Calu3 (cell line): ENCODE measurements at regions not wholly inside any gene's neighbourhood (a gene's known extent, or its start where the extent isn't known, plus 50 kb on each side); places are given as distances from the start of the nearest gene placed in this dataset.
A peak's percentile ranks its signal among the peaks of the same experiment; 100 is the strongest.

Source experiments
- BruUV-seq: library from RNA; stranded (reverse); fragments of 400-500 nt; replicated peaks from 2 replicates; lab custom pipeline; 2021; lab: Mats Ljungman, UMichigan
- CTCF ChIA-PET: fragments of 300-600 bp; sonication (Branson Sonifier 250); formaldehyde crosslinking; loops from one replicate; lab custom pipeline; 2022; ENCODE audit warnings: antibody characterized with exemption; lab: Charles Lee
- DNase-seq: peaks from one replicate; pipeline ENCODE4 v3.0.0; 2022
- H3K27ac Mint-ChIP-seq: one replicate; pipeline ENCODE4 v1.8.0; 2022; ENCODE audit warnings: mixed read lengths; ENCODE audit not compliant: unreplicated experiment
- H3K27me3 Mint-ChIP-seq: one replicate; pipeline ENCODE4 v1.8.0; 2022; ENCODE audit warnings: mixed read lengths; ENCODE audit not compliant: unreplicated experiment
- H3K36me3 Mint-ChIP-seq: one replicate; pipeline ENCODE4 v1.8.0; 2022; ENCODE audit warnings: mild to moderate bottlenecking, moderate library complexity, mixed read lengths; ENCODE audit not compliant: insufficient read depth, unreplicated experiment
- H3K4me1 Mint-ChIP-seq: one replicate; pipeline ENCODE4 v1.8.0; 2022; ENCODE audit warnings: mild to moderate bottlenecking, low read depth, mixed read lengths; ENCODE audit not compliant: unreplicated experiment
- H3K4me3 Mint-ChIP-seq: one replicate; pipeline ENCODE4 v1.8.0; 2022; ENCODE audit warnings: mild to moderate bottlenecking, low read depth, moderate library complexity, mixed read lengths; ENCODE audit not compliant: unreplicated experiment
- H3K9me3 Mint-ChIP-seq: one replicate; pipeline ENCODE4 v1.8.0; 2022; ENCODE audit warnings: low read depth, mixed read lengths; ENCODE audit not compliant: unreplicated experiment
- intact Hi-C: fragments of 100-400 bp; cut with micrococcal nuclease; formaldehyde crosslinking; loops from one replicate; pipeline ENCODE4 v1.10.0; 2022; ENCODE audit not compliant: unreplicated experiment
- TF ChIP-seq, protein P1 (sequence below): fragments of 200-600 bp; IDR thresholded peaks from one replicate; pipeline ENCODE4 v1.8.0; 2022; ENCODE audit warnings: antibody characterized with exemption; ENCODE audit not compliant: unreplicated experiment

- BruUV-seq, result no TSS peak
- H3K36me3 Mint-ChIP-seq, result no peaks in the 10 kb centered on the region
- DNase-seq, result no peak
- H3K9me3 Mint-ChIP-seq, result peaks cover 3% of the 10 kb centered on the region
- CTCF ChIA-PET, result no interaction called here
- no peak overlapping the region for H3K4me3 Mint-ChIP-seq
- intact Hi-C loops, result loop anchor here (5.0 kb wide), 1 partner anchor 34 kb away; no protein-coding TSS in a partner anchor
- no peak overlapping the region for H3K27ac Mint-ChIP-seq
- H3K27me3 Mint-ChIP-seq, result no peaks in the 10 kb centered on the region
- TF ChIP-seq, protein P1, sequence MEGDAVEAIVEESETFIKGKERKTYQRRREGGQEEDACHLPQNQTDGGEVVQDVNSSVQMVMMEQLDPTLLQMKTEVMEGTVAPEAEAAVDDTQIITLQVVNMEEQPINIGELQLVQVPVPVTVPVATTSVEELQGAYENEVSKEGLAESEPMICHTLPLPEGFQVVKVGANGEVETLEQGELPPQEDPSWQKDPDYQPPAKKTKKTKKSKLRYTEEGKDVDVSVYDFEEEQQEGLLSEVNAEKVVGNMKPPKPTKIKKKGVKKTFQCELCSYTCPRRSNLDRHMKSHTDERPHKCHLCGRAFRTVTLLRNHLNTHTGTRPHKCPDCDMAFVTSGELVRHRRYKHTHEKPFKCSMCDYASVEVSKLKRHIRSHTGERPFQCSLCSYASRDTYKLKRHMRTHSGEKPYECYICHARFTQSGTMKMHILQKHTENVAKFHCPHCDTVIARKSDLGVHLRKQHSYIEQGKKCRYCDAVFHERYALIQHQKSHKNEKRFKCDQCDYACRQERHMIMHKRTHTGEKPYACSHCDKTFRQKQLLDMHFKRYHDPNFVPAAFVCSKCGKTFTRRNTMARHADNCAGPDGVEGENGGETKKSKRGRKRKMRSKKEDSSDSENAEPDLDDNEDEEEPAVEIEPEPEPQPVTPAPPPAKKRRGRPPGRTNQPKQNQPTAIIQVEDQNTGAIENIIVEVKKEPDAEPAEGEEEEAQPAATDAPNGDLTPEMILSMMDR, result no peak
- peaks cover 12% of the 10 kb centered on the region for H3K4me1 Mint-ChIP-seq
Observed at GRCh38 chr12:45581112-45581511, 148.4 kb upstream of the ARID2 start.

GRCh38 chr12:45582536-45582935 is 147.0 kb upstream of the ARID2 start:
- Mint-ChIP-seq H3K4me1 (peaks cover 18% of the 10 kb centered on the region), H3K9me3 (peaks cover 3% of the 10 kb centered on the region), H3K36me3 (no peaks in the 10 kb centered on the region), H3K27ac (no peak overlapping the region), H3K4me3 (no peak overlapping the region), H3K27me3 (no peaks in the 10 kb centered on the region)
- BruUV-seq, result no TSS peak
- DNase-seq, result no peak
- intact Hi-C loops, result loop anchor here (5.0 kb wide), 1 partner anchor 35 kb away; no protein-coding TSS in a partner anchor
- TF ChIP-seq, protein P1, result no peak
- CTCF ChIA-PET, result interaction anchor here (0.8 kb wide), 1 partner anchor 39 kb away, joined by 3 read pairs; no protein-coding TSS in a partner anchor

DNA sequence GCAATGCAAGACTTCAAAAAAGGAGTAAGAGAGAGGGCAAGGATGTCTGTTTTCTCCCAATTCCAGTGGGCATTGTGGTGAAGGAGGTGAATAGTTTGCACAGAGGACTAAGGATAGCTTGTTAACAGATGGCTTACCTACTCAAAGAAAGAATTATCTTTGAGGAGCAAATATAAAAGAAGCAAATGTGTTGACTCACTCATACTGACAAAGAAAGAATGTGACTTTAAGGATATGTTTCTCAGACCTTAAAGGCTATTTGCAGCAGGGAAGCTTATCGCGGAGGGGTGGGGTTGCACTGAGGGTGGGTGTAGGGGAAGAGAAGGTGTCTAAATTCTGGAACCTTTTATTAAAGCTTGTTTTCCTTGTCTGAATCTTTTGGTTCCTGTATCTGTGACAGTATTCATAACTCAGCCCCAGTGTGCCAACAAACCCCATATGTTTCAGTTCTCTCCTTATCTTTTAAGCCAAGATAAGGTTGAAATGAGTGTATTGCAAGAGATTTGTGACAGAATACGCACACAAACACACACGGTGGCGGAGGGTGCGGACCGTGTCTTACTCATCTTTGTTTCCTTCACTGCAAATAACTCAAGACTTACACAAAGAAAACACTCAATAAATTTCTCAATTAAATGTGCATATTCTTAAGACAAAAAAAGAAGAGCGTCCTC is 146.4 kb upstream of the ARID2 start:
- H3K27ac Mint-ChIP-seq, result peak overlapping the region; percentile 71
- peak; percentile 5 for DNase-seq
- intact Hi-C loops, result loop anchor here (5.0 kb wide), 1 partner anchor 36 kb away; no protein-coding TSS in a partner anchor
- peak overlapping the region; percentile 17 for H3K4me3 Mint-ChIP-seq
- CTCF ChIA-PET, result interaction anchor here (0.8 kb wide), 1 partner anchor 39 kb away, joined by 3 read pairs; no protein-coding TSS in a partner anchor
- peaks cover 24% of the 10 kb centered on the region for H3K4me1 Mint-ChIP-seq
- no peaks in the 10 kb centered on the region for H3K27me3 Mint-ChIP-seq
- no peaks in the 10 kb centered on the region for H3K36me3 Mint-ChIP-seq
- no TSS peak for BruUV-seq
- TF ChIP-seq, protein P1, result no peak
- H3K9me3 Mint-ChIP-seq, result peaks cover 3% of the 10 kb centered on the region

DNA sequence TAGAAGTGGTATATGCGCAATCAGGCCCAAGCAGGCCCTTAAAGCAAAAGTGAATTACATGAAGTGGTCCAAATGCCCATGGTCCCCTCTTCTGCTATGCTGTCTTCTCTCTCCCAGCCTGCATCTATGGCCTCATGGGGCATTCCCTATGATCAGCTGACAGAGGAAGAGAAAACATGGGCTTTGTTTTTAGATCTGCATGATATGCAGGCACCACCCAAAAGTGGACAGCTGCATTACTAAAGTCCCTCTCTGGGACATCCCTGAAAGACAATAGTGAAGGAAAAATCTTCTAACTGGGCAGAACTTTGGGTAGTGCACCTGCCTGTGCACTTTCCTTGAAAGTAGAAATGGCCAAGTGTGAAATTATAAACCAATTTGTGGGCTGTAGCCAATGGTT is 145.2 kb upstream of the ARID2 start:
- H3K9me3 Mint-ChIP-seq, result peaks cover 3% of the 10 kb centered on the region
- no TSS peak for BruUV-seq
- intact Hi-C loops, result loop anchor here (5.0 kb wide), 1 partner anchor 37 kb away; no protein-coding TSS in a partner anchor
- TF ChIP-seq, protein P1, result no peak
- no peak for DNase-seq
- peaks cover 31% of the 10 kb centered on the region for H3K4me1 Mint-ChIP-seq
- no peak overlapping the region for H3K27ac Mint-ChIP-seq
- H3K27me3 Mint-ChIP-seq, result no peaks in the 10 kb centered on the region
- no peaks in the 10 kb centered on the region for H3K36me3 Mint-ChIP-seq
- CTCF ChIA-PET, result no interaction called here
- no peak overlapping the region for H3K4me3 Mint-ChIP-seq
